HUES6 (cell line): ENCODE measurements at regions not wholly inside any gene's neighbourhood (a gene's known extent, or its start where the extent isn't known, plus 50 kb on each side); places are given as distances from the start of the nearest gene placed in this dataset.

Experiments used
- H3K27ac ChIP-seq: 2 replicates; pipeline ENCODE4 v1.7.0; 2013; ENCODE audit warnings: low read depth, mild to moderate bottlenecking, low read length, inconsistent platforms
- H3K27me3 ChIP-seq: 2 replicates; pipeline ENCODE4 v1.6.1; 2013; ENCODE audit warnings: low read length; ENCODE audit not compliant: control insufficient read depth, insufficient read depth
- H3K36me3 ChIP-seq: 2 replicates; pipeline ENCODE4 v1.6.1; 2013; ENCODE audit warnings: low read length; ENCODE audit not compliant: control insufficient read depth, insufficient read depth
- H3K4me1 ChIP-seq: 2 replicates; pipeline ENCODE4 v1.6.1; 2013; ENCODE audit warnings: low read length; ENCODE audit not compliant: control insufficient read depth, insufficient read depth
- H3K4me3 ChIP-seq: 2 replicates; pipeline ENCODE4 v1.5.1; 2013; ENCODE audit warnings: low read depth, low read length
- H3K9ac ChIP-seq: one replicate; pipeline ENCODE4 v1.6.1; 2013; ENCODE audit warnings: mild to moderate bottlenecking, low read length
- H3K9me3 ChIP-seq: 2 replicates; pipeline ENCODE4 v1.6.1; 2013; ENCODE audit warnings: low read depth, low read length; ENCODE audit not compliant: control insufficient read depth, insufficient read depth

- Histone ChIP-seq H3K27ac (no peak overlapping the region), H3K27me3 (no peaks in the 10 kb centered on the region), H3K36me3 (no peaks in the 10 kb centered on the region; the same call in 1 of the 2 replicates), H3K9ac (no peak overlapping the region), H3K9me3 (peaks cover 13% of the 10 kb centered on the region), H3K4me3 (no peak overlapping the region), H3K4me1 (peaks cover 37% of the 10 kb centered on the region)
These were observed 66.4 kb upstream of the SPRY4 start for GRCh38 chr5:142391058-142391845.

DNA sequence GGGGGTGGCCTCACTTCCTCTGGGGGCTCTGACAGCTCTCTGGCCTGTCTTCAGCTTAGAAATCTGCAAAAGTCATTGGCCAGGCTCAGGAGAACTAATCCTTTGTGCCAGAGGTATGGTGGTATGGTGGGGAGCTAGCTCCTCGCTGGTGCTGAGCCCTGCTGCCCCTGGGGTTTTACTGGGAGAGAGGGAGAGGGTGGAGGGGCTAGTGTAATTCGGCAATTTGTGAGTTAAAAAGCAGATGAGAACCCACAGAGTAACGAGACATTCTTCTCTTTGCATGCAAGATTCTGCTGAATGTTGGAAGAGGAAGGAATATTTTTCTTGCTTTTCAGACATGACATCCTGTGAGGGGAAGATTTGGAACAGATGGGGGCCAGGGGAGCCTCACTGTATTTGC, 65.5 kb upstream of the SPRY4 start:
- Histone ChIP-seq H3K9ac (no peak overlapping the region), H3K4me3 (no peak overlapping the region), H3K27ac (no peak overlapping the region), H3K36me3 (no peaks in the 10 kb centered on the region; the same call in 1 of the 2 replicates), H3K4me1 (peaks cover 40% of the 10 kb centered on the region), H3K27me3 (no peaks in the 10 kb centered on the region), H3K9me3 (peaks cover 4% of the 10 kb centered on the region; the same call in 1 of the 2 replicates)

GRCh38 chr5:142388696-142389095, 63.9 kb upstream of the SPRY4 start:
- no peaks in the 10 kb centered on the region for H3K9me3 ChIP-seq
- peaks cover 40% of the 10 kb centered on the region for H3K4me1 ChIP-seq
- H3K36me3 ChIP-seq = no peaks in the 10 kb centered on the region
- no peak overlapping the region for H3K9ac ChIP-seq
- no peaks in the 10 kb centered on the region for H3K27me3 ChIP-seq
- no peak overlapping the region for H3K4me3 ChIP-seq
- H3K27ac ChIP-seq = no peak overlapping the region

- H3K36me3 ChIP-seq = no peaks in the 10 kb centered on the region
- no peak overlapping the region for H3K9ac ChIP-seq
- no peaks in the 10 kb centered on the region for H3K9me3 ChIP-seq
- no peak overlapping the region for H3K4me3 ChIP-seq
- 0 out of 2 replicates have a peak overlapping the region, but pooled peaks have one; percentile 19 for H3K27ac ChIP-seq
- H3K27me3 ChIP-seq = no peaks in the 10 kb centered on the region
- peaks cover 46% of the 10 kb centered on the region for H3K4me1 ChIP-seq
These were observed 62.3 kb upstream of the SPRY4 start for GRCh38 chr5:142387024-142387682.

DNA sequence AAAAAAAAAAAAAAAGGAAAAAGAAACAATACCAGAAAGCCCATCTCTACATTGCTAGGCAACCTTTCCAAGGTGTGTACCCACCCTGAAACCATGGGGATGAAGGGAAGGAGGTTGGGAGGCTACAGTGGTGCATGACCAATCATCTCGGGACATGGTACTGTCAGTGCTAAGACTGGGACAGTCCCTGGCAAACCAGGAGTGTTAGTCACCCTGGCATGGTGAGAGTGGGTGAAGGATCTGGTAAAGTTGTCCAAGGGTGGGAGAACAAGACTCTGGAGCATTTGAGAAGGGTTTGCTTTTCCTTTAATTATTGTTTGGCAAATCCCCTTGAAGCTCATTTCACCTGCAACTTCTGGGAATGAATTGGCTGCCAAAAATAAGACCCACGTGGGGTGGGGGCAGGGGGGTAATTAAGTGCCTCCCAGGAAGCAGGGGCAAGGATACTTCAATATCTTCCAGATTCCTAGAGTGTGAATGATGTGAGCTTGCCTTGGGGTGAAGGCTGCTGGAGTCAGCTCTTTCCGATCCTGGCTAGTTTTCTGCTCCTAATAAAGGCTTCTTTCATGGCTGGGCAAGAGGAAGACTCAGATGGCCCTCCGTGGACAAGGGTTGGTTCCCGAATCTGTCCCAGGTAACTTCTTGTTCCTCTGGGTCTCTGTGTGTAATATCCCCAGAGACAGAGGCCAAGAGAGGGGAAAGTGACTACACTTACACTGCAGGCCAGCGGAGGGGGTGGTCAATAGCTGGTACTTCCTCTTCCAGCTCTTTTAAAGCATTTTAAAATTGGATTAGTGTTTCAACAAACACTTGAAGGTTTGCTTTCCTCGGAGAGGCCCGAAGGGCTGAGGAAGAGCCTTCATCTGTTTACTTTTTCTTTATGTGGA, 61.6 kb upstream of the SPRY4 start:
- Histone ChIP-seq H3K9me3 (no peaks in the 10 kb centered on the region), H3K4me1 (peaks cover 44% of the 10 kb centered on the region), H3K9ac (no peak overlapping the region), H3K27me3 (no peaks in the 10 kb centered on the region), H3K36me3 (no peaks in the 10 kb centered on the region), H3K4me3 (no peak overlapping the region), H3K27ac (0 out of 2 replicates have a peak overlapping the region, but pooled peaks have one; percentile 19)

- Histone ChIP-seq H3K27ac (no peak overlapping the region), H3K36me3 (no peaks in the 10 kb centered on the region), H3K27me3 (no peaks in the 10 kb centered on the region), H3K9me3 (no peaks in the 10 kb centered on the region), H3K4me3 (no peak overlapping the region), H3K9ac (no peak overlapping the region), H3K4me1 (peaks cover 32% of the 10 kb centered on the region)
These were observed 60.4 kb upstream of the SPRY4 start for GRCh38 chr5:142385194-142385593.

- H3K36me3 ChIP-seq = no peaks in the 10 kb centered on the region
- no peaks in the 10 kb centered on the region for H3K27me3 ChIP-seq
- peaks cover 23% of the 10 kb centered on the region for H3K4me1 ChIP-seq
These were observed 59.2 kb upstream of the SPRY4 start for GRCh38 chr5:142384014-142384413.

DNA sequence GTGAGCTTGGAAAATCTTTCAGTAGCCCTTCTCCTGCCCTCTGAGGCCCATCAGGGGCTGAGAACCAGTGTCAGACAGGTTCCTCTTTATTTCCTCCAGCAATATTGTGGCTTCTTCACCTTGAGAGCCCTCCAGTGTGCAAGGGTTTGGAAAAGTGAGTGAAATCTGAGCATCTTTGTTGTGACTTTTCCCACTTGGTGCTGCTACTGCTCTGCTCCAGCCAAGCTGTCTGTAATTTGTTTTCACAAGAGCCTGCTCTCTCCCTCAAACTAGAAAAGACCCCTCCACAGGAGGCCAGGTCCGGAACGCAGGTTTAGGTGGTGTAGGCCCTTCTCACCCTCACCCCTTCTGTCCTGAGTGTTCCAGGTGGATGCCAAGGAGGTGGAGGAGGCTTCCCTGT, 57.4 kb upstream of the SPRY4 start:
- Histone ChIP-seq H3K36me3 (no peaks in the 10 kb centered on the region), H3K4me1 (peaks cover 18% of the 10 kb centered on the region), H3K9me3 (no peaks in the 10 kb centered on the region), H3K4me3 (no peak overlapping the region), H3K27ac (no peak overlapping the region), H3K27me3 (no peaks in the 10 kb centered on the region), H3K9ac (no peak overlapping the region)

More at GRCh38 chr5:142384014-142384413, 59.2 kb upstream of the SPRY4 start:
- H3K9me3 ChIP-seq = no peaks in the 10 kb centered on the region
- H3K4me3 ChIP-seq = no peak overlapping the region
- no peak overlapping the region for H3K9ac ChIP-seq
- H3K27ac ChIP-seq = no peak overlapping the region

- H3K4me1 ChIP-seq = peaks cover 12% of the 10 kb centered on the region
- H3K27me3 ChIP-seq = no peaks in the 10 kb centered on the region
These were observed 54.2 kb upstream of the SPRY4 start for GRCh38 chr5:142378737-142379634.

DNA sequence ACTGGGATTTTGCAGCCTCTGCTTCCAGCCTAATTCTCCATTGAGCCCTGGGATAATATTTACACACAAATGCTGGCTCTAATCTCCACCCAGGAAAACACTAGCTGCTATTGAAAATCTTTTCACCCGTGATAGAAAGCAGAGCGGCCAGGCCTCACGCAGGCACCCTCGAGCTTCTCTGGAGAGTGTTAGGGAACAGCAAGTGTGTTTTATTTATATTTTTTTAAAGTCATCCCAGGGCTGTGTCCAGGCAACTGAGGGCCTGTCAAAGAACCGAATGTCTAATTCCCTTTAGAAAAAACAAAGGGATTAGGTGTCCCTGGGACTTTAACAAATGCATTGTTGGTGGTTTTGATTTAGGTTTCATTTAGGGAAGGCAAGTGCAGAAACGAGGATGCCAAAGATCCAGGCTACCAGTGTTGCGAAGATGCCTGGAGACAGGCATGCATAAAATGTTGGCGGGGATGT, 51.2 kb upstream of the SPRY4 start:
- no peak overlapping the region for H3K4me3 ChIP-seq
- H3K27ac ChIP-seq = no peak overlapping the region
- no peaks in the 10 kb centered on the region for H3K9me3 ChIP-seq
- no peaks in the 10 kb centered on the region for H3K36me3 ChIP-seq
- H3K4me1 ChIP-seq = peaks cover 6% of the 10 kb centered on the region
- H3K27me3 ChIP-seq = no peaks in the 10 kb centered on the region
- H3K9ac ChIP-seq = no peak overlapping the region

More at GRCh38 chr5:142378737-142379634, 54.2 kb upstream of the SPRY4 start:
- H3K9me3 ChIP-seq = no peaks in the 10 kb centered on the region
- H3K4me3 ChIP-seq = no peak overlapping the region
- H3K9ac ChIP-seq = no peak overlapping the region
- H3K27ac ChIP-seq = no peak overlapping the region
- no peaks in the 10 kb centered on the region for H3K36me3 ChIP-seq
